GM23338 (cell line): ENCODE measurements at regions not wholly inside any gene's neighbourhood (a gene's known extent, or its start where the extent isn't known, plus 50 kb on each side); places are given as distances from the start of the nearest gene placed in this dataset.

Experiments used
- ATAC-seq: fragments of 200-7000 bp; cut with Tn5 transposase; 3 replicates; pipeline ENCODE4 v1.9.1; 2020
- DNase-seq: peaks from one replicate; pipeline ENCODE4 v3.0.0-alpha.2; 2015; ENCODE audit warnings: low spot score
- H2AFZ ChIP-seq: fragments of 200-600 bp; sonication (generic); 2 replicates; pipeline ENCODE4 v1.8.0; 2016; ENCODE audit warnings: antibody characterized with exemption, mild to moderate bottlenecking, moderate library complexity
- H3F3A ChIP-seq: fragments of 200-600 bp; sonication (generic); replicated peaks from 2 replicates; pipeline ENCODE4 v1.8.0; 2017; ENCODE audit warnings: antibody characterized with exemption, mixed run types, low read depth
- H3K27ac ChIP-seq: fragments of 200-600 bp; sonication (generic); 2 replicates; pipeline ENCODE4 v1.6.1; 2016; ENCODE audit warnings: low read depth
- H3K27me3 ChIP-seq: fragments of 200-600 bp; sonication (generic); 2 replicates; pipeline ENCODE4 v1.8.0; 2016; ENCODE audit warnings: mild to moderate bottlenecking, mixed run types, moderate library complexity; ENCODE audit not compliant: insufficient read depth
- H3K36me3 ChIP-seq: fragments of 200-600 bp; sonication (generic); 2 replicates; pipeline ENCODE4 v1.8.0; 2016; ENCODE audit warnings: mild to moderate bottlenecking; ENCODE audit not compliant: insufficient read depth
- H3K4me1 ChIP-seq: fragments of 200-600 bp; sonication (generic); 2 replicates; pipeline ENCODE4 v1.8.0; 2016; ENCODE audit warnings: mild to moderate bottlenecking, moderate library complexity; ENCODE audit not compliant: insufficient read depth
- H3K4me2 ChIP-seq: fragments of 200-600 bp; sonication (generic); 2 replicates; pipeline ENCODE4 v1.7.1; 2017; ENCODE audit warnings: mixed run types
- H3K4me3 ChIP-seq: fragments of 200-600 bp; sonication (generic); 2 replicates; pipeline ENCODE4 v1.6.1; 2016; ENCODE audit warnings: mixed run types
- H3K79me2 ChIP-seq: fragments of 200-600 bp; sonication (generic); replicated peaks from 2 replicates; pipeline ENCODE4 v1.8.0; 2017; ENCODE audit warnings: mild to moderate bottlenecking; ENCODE audit not compliant: insufficient read depth
- H3K9me2 ChIP-seq: fragments of 200-600 bp; sonication (generic); 2 replicates; pipeline ENCODE4 v1.8.0; 2017; ENCODE audit not compliant: insufficient read depth
- H4K20me1 ChIP-seq: fragments of 200-600 bp; sonication (generic); replicated peaks from 2 replicates; pipeline ENCODE4 v1.8.0; 2017; ENCODE audit warnings: mild to moderate bottlenecking; ENCODE audit not compliant: insufficient read depth
- H3K27ac Mint-ChIP-seq: 2 replicates; pipeline ENCODE4 v1.8.0; 2020; ENCODE audit warnings: inconsistent platforms, mild to moderate bottlenecking, moderate library complexity, mixed read lengths
- H3K27me3 Mint-ChIP-seq: 3 replicates; pipeline ENCODE4 v1.8.0; 2022; ENCODE audit warnings: low read depth, mild to moderate bottlenecking, moderate library complexity, mixed read lengths, inconsistent platforms; ENCODE audit not compliant: insufficient read depth, poor library complexity
- H3K36me3 Mint-ChIP-seq: 3 replicates; pipeline ENCODE4 v1.8.0; 2021; ENCODE audit warnings: low read depth, mild to moderate bottlenecking, inconsistent platforms, moderate library complexity, mixed read lengths
- H3K4me1 Mint-ChIP-seq: 3 replicates; pipeline ENCODE4 v1.8.0; 2020; ENCODE audit warnings: mild to moderate bottlenecking, inconsistent platforms, mixed read lengths
- H3K4me3 Mint-ChIP-seq: 3 replicates; pipeline ENCODE4 v1.8.0; 2021; ENCODE audit warnings: moderate library complexity, mild to moderate bottlenecking, inconsistent platforms, mixed read lengths
- H3K9me3 Mint-ChIP-seq: 3 replicates; pipeline ENCODE4 v1.8.0; 2020; ENCODE audit warnings: moderate library complexity, mild to moderate bottlenecking, inconsistent platforms, mixed read lengths
- CREB1 ChIP-seq: fragments of 250-450 bp; sonication (Bioruptor Pico); IDR thresholded peaks from 2 replicates; pipeline ENCODE4 v1.5.0; 2020; ENCODE audit warnings: low read depth, mild to moderate bottlenecking, moderate library complexity
- CTCF ChIP-seq, 2 experiments: fragments of 200-600 bp in 1 of 2; sonication (generic) in 1 of 2; conservative IDR thresholded peaks; 2 replicates each; pipeline versions ENCODE4 v1.5.1 to v1.6.1; 2016 to 2017; ENCODE audit warnings: antibody characterized with exemption in 2 of 2, low read depth in 2 of 2, mild to moderate bottlenecking in 2 of 2, moderate library complexity in 1 of 2
- ETS1 ChIP-seq: IDR thresholded peaks from 2 replicates; pipeline ENCODE4 v1.6.1; 2016; ENCODE audit warnings: antibody characterized with exemption
- EZH2 ChIP-seq: fragments of 200-600 bp; sonication (generic); IDR thresholded peaks from one replicate; pipeline ENCODE4 v1.8.0; 2017; ENCODE audit warnings: antibody characterized with exemption, mild to moderate bottlenecking, low read depth; ENCODE audit not compliant: unreplicated experiment
- EZH2phosphoT487 ChIP-seq: fragments of 200-600 bp; sonication (generic); IDR thresholded peaks from one replicate; pipeline ENCODE4 v1.8.1; 2018; ENCODE audit warnings: antibody characterized with exemption; ENCODE audit not compliant: unreplicated experiment
- JUNB ChIP-seq: IDR thresholded peaks from one replicate; pipeline ENCODE4 v1.6.1; 2016; ENCODE audit warnings: antibody characterized with exemption; ENCODE audit not compliant: unreplicated experiment
- NANOG ChIP-seq: IDR thresholded peaks from 2 replicates; pipeline ENCODE4 v1.6.1; 2016; ENCODE audit warnings: antibody characterized with exemption, borderline replicate concordance
- REST ChIP-seq: IDR thresholded peaks from one replicate; pipeline ENCODE4 v1.6.1; 2018; ENCODE audit warnings: antibody characterized with exemption; ENCODE audit not compliant: unreplicated experiment
- STAT1 ChIP-seq: IDR thresholded peaks from one replicate; pipeline ENCODE4 v1.6.1; 2016; ENCODE audit warnings: antibody characterized with exemption; ENCODE audit not compliant: unreplicated experiment
- ZNF331 ChIP-seq: fragments of 250-450 bp; sonication (Bioruptor Pico); IDR thresholded peaks from 2 replicates; pipeline ENCODE4 v1.5.0; 2020; ENCODE audit warnings: low read depth, mild to moderate bottlenecking, moderate library complexity
- ZNF462 ChIP-seq: fragments of 250-450 bp; sonication (Bioruptor Pico); IDR thresholded peaks from 2 replicates; pipeline ENCODE4 v1.5.0; 2020; ENCODE audit warnings: mild to moderate bottlenecking, moderate library complexity

- no peak for TF ChIP-seq REST
- no peak for TF ChIP-seq NANOG
- no peak for TF ChIP-seq CREB1 (CRISPR knock-in tag)
- no peak for TF ChIP-seq JUNB
- no peak for TF ChIP-seq CTCF (conservative IDR thresholded peaks at IDR 0.05; ENCODE audit: low read depth in 2 of 2)
- no peak for TF ChIP-seq ETS1
- no peak for TF ChIP-seq EZH2
- TF ChIP-seq STAT1, result no peak
These were observed 132.3 kb downstream of the HMX1 start (continued) for GRCh38 chr4:8739317-8739716.

GRCh38 chr4:8738471-8738931 is 133.1 kb downstream of the HMX1 start:
- Mint-ChIP-seq H3K4me1 (peaks cover 5% of the 10 kb centered on the region; the same call in 2 of the 3 replicates), H3K36me3 (peaks cover 8% of the 10 kb centered on the region; the same call in 2 of the 3 replicates), H3K4me3 (no peak overlapping the region), H3K27me3 (peaks cover 19% of the 10 kb centered on the region), H3K9me3 (peaks cover 18% of the 10 kb centered on the region), H3K27ac (no peak overlapping the region)
- Histone ChIP-seq H4K20me1 (no peaks in the 10 kb centered on the region), H3F3A (no peaks in the 10 kb centered on the region), H3K27me3 (no peaks in the 10 kb centered on the region), H3K4me3 (no peak overlapping the region), H3K4me2 (no peak overlapping the region), H2AFZ (no peak overlapping the region), H3K79me2 (no peaks in the 10 kb centered on the region), H3K27ac (no peak overlapping the region), H3K9me2 (no peaks in the 10 kb centered on the region), H3K4me1 (no peaks in the 10 kb centered on the region), H3K36me3 (no peaks in the 10 kb centered on the region)
- ATAC-seq (no peak), DNase-seq (no peak)
- TF ChIP-seq ZNF462 (no peak), EZH2phosphoT487 (no peak), ZNF331 (CRISPR knock-in tag) (no peak), NANOG (no peak)
